Bronchial epithelial cell (primary cell): ENCODE measurements at regions not wholly inside any gene's neighbourhood (a gene's known extent, or its start where the extent isn't known, plus 50 kb on each side); places are given as distances from the start of the nearest gene placed in this dataset.

ENCODE experiments used
- DNase-seq: peaks from one replicate; pipeline ENCODE4 v3.0.0-alpha.2; 2010; ENCODE audit warnings: low read depth
- FAIRE-seq: peaks from 2 replicates; lab custom pipeline; 2011; peaks lifted over from hg19 to GRCh38; lab: Jason Lieb, UNC
- H3K27me3 ChIP-seq: 2 replicates; pipeline ENCODE4 v1.5.1; 2011; ENCODE audit warnings: low read length; ENCODE audit not compliant: control insufficient read depth, insufficient read depth
- H3K36me3 ChIP-seq: 2 replicates; pipeline ENCODE4 v1.5.1; 2011; ENCODE audit warnings: low read length; ENCODE audit not compliant: control insufficient read depth, insufficient read depth
- H3K4me3 ChIP-seq: 2 replicates; pipeline ENCODE4 v1.5.1; 2011; ENCODE audit warnings: mild to moderate bottlenecking, low read depth, low read length, control low read depth
- CTCF ChIP-seq: IDR thresholded peaks from 2 replicates; pipeline ENCODE4 v1.5.1; 2011; ENCODE audit warnings: mild to moderate bottlenecking, moderate library complexity, low read length, control low read depth, inconsistent platforms; ENCODE audit not compliant: insufficient read depth, severe bottlenecking

- DNase-seq, result peak; percentile 70
- H3K27me3 ChIP-seq, result no peaks in the 10 kb centered on the region
- no peak for TF ChIP-seq CTCF
- FAIRE-seq, result peak; percentile 62
- no peak overlapping the region for H3K4me3 ChIP-seq
- no peaks in the 10 kb centered on the region for H3K36me3 ChIP-seq
These were observed 768.7 kb downstream of the BCL11B start for GRCh38 chr14:98503086-98503815.

- FAIRE-seq (no peak), DNase-seq (peak; percentile 82)
- Histone ChIP-seq H3K36me3 (no peaks in the 10 kb centered on the region), H3K27me3 (no peaks in the 10 kb centered on the region), H3K4me3 (no peak overlapping the region)
- TF ChIP-seq CTCF, result no peak
These were observed 764.7 kb downstream of the BCL11B start for GRCh38 chr14:98507264-98507663.

GRCh38 chr14:98510392-98510791 lies 761.6 kb downstream of the BCL11B start:
- no peak for FAIRE-seq
- Histone ChIP-seq H3K36me3 (no peaks in the 10 kb centered on the region), H3K27me3 (no peaks in the 10 kb centered on the region), H3K4me3 (no peak overlapping the region)
- no peak for DNase-seq
- no peak for TF ChIP-seq CTCF

- DNase-seq, result no peak
- FAIRE-seq, result no peak
- Histone ChIP-seq H3K4me3 (no peak overlapping the region), H3K27me3 (no peaks in the 10 kb centered on the region), H3K36me3 (no peaks in the 10 kb centered on the region)
- no peak for TF ChIP-seq CTCF
These were observed 759.3 kb downstream of the BCL11B start for GRCh38 chr14:98512501-98513251.

GRCh38 chr14:98513558-98513957 lies 758.4 kb downstream of the BCL11B start:
- no peak for FAIRE-seq
- no peak for TF ChIP-seq CTCF
- peak; percentile 15 for DNase-seq
- no peaks in the 10 kb centered on the region for H3K36me3 ChIP-seq
- H3K4me3 ChIP-seq, result no peak overlapping the region
- no peaks in the 10 kb centered on the region for H3K27me3 ChIP-seq
